ENCODE measurements at regions not wholly inside any gene's neighbourhood (a gene's known extent, or its start where the extent isn't known, plus 50 kb on each side); places are given as distances from the start of the nearest gene placed in this dataset.

- intact Hi-C loops (cut with DNase I): no loop called here
- TF ChIP-seq, protein P1, sequence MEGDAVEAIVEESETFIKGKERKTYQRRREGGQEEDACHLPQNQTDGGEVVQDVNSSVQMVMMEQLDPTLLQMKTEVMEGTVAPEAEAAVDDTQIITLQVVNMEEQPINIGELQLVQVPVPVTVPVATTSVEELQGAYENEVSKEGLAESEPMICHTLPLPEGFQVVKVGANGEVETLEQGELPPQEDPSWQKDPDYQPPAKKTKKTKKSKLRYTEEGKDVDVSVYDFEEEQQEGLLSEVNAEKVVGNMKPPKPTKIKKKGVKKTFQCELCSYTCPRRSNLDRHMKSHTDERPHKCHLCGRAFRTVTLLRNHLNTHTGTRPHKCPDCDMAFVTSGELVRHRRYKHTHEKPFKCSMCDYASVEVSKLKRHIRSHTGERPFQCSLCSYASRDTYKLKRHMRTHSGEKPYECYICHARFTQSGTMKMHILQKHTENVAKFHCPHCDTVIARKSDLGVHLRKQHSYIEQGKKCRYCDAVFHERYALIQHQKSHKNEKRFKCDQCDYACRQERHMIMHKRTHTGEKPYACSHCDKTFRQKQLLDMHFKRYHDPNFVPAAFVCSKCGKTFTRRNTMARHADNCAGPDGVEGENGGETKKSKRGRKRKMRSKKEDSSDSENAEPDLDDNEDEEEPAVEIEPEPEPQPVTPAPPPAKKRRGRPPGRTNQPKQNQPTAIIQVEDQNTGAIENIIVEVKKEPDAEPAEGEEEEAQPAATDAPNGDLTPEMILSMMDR (IDR thresholded peaks at IDR 0.05): no peak
- DNase-seq (ENCODE audit: low spot score in 2 of 2): no peak
- Histone ChIP-seq H3K9me3 (peaks cover 0 to 4% of the 10 kb centered on the region in 2 donors), H3K27ac (no peak overlapping the region), H3K4me1 (no peaks in the 10 kb centered on the region), H3K4me3 (no peak overlapping the region), H3K36me3 (no peaks in the 10 kb centered on the region), H3K27me3 (no peaks in the 10 kb centered on the region)
Measured at GRCh38 chr18:1498216-1498615, 593.5 kb downstream of the ADCYAP1 start.

DNA sequence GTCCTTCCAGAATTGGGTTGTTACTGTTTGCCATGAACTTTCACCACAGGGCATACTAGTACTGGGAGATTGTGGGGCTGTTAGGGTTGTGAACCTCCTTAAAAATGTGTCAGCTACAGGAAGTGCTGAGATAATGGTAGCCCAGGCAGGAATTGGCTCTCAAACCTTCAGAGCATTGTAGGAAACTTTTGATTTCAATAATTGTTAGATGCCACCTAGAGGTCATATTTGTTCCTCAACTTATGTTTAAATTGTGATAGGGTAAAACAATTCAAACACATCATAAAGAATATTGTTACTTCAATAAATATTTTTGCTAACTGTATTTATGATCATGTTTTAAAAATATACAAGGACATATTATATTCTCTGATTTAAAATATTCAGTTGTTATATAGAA is 594.6 kb downstream of the ADCYAP1 start:
- Histone ChIP-seq H3K4me1 (no peaks in the 10 kb centered on the region), H3K27me3 (no peaks in the 10 kb centered on the region), H3K36me3 (no peaks in the 10 kb centered on the region), H3K9me3 (peaks cover 0 to 4% of the 10 kb centered on the region in 2 donors), H3K4me3 (no peak overlapping the region), H3K27ac (no peak overlapping the region)
- no peak for DNase-seq (ENCODE audit: low spot score in 2 of 2)
- TF ChIP-seq, protein P1 (IDR thresholded peaks at IDR 0.05): no peak
- intact Hi-C loops (cut with DNase I): no loop called here

DNA sequence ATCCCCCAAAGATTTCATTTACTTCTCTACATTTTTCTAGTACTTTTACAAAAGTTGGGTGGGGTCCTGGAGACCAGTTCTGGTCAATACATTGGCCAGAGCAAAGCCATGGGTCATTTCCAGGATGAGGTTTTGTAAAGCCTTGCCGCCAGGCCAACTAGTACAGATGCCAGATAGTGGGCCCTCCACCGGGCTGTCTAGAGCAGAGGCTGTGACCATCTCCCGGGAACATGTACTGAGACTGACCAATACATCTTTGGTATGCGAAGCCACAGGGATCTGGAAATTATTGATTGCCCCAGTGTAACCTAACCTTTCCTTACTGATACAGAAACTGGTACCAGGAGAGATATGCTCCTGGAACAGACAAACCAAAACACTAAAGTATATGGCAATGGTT is 599.2 kb downstream of the ADCYAP1 start:
- no peak overlapping the region for H3K27ac ChIP-seq
- no peaks in the 10 kb centered on the region for H3K27me3 ChIP-seq
- no peak for DNase-seq (ENCODE audit: low spot score in 2 of 2)
- TF ChIP-seq, protein P1 (IDR thresholded peaks at IDR 0.05): no peak
- no peaks in the 10 kb centered on the region for H3K4me1 ChIP-seq
- no peaks in the 10 kb centered on the region for H3K36me3 ChIP-seq
- H3K4me3 ChIP-seq: no peak overlapping the region
- intact Hi-C loops (cut with DNase I): no loop called here
- no peaks in the 10 kb centered on the region for H3K9me3 ChIP-seq

GRCh38 chr18:1505856-1506255 is 601.2 kb downstream of the ADCYAP1 start:
- Histone ChIP-seq H3K27me3 (no peaks in the 10 kb centered on the region), H3K4me3 (no peak overlapping the region), H3K36me3 (no peaks in the 10 kb centered on the region), H3K27ac (no peak overlapping the region), H3K9me3 (no peaks in the 10 kb centered on the region), H3K4me1 (no peaks in the 10 kb centered on the region)
- TF ChIP-seq, protein P1 (IDR thresholded peaks at IDR 0.05): no peak
- intact Hi-C loops (cut with DNase I): no loop called here
- DNase-seq (ENCODE audit: low spot score in 2 of 2): no peak

DNA sequence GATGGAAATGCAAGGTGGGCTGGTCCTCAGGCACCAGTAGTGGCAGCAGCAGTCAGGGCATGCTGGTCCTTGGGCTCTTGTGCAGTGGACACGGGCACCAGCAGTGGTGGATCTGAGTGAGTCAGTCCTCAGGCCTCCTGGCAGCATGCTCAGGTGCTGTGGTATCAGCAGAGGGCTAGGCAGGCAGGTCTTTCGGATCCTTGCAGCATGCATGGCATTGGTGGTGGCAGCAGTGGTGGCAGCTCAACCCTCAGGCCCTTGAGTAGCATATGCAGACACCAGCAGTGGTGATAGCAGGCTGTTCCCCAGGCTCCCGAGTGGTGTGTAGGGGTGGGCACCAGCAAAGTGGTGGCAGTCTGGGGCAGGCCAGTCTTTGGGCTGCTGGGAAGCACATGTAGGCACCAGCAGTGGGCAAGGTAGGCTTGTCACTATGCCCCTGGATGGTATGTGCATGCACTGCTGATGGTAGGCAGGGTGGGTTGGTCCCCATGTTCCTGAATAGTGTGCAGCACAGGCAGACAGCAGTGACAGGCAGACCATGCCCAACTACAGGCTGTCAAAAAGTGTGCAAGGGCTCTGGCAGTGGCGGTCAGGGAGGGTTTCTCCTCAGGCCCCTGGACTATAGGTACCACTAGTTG is 606.0 kb downstream of the ADCYAP1 start:
- intact Hi-C loops (cut with DNase I): no loop called here
- H3K9me3 ChIP-seq: no peaks in the 10 kb centered on the region
- no peak overlapping the region for H3K27ac ChIP-seq
- H3K4me1 ChIP-seq: no peaks in the 10 kb centered on the region
- TF ChIP-seq, protein P1 (IDR thresholded peaks at IDR 0.05): no peak
- DNase-seq (ENCODE audit: low spot score in 2 of 2): no peak
- no peaks in the 10 kb centered on the region for H3K36me3 ChIP-seq
- H3K27me3 ChIP-seq: no peaks in the 10 kb centered on the region
- H3K4me3 ChIP-seq: no peak overlapping the region

Measured in ascending aorta (tissue), 2 donors.